ENCODE measurements at regions not wholly inside any gene's neighbourhood (a gene's known extent, or its start where the extent isn't known, plus 50 kb on each side); places are given as distances from the start of the nearest gene placed in this dataset.
"Not testable (repeated sequence)": the region's sequence is repeated elsewhere in the genome, so short reads cannot be mapped to it uniquely, and the experiment has no call there.

- ATAC-seq = peak; percentile 56
- Histone ChIP-seq H3K9me3 (no peaks in the 10 kb centered on the region), H3K27me3 (peaks cover 20% of the 10 kb centered on the region), H3K27ac (no peak overlapping the region), H3K4me1 (no peaks in the 10 kb centered on the region), H3K4me3 (no peak overlapping the region), H3K36me3 (no peaks in the 10 kb centered on the region)
- no peak for TF ChIP-seq POLR2AphosphoS5 (IDR thresholded peaks at IDR 0.05)
- no peak for TF ChIP-seq POLR2A (IDR thresholded peaks at IDR 0.05)
- TF ChIP-seq EP300 (IDR thresholded peaks at IDR 0.05) = no peak
- peak in 3 of 4 experiments; percentile 71 to 84 (median 81) for TF ChIP-seq CTCF (IDR thresholded peaks at IDR 0.05)
- 0 to 23% methylated on average over 4 to 5 of the region's 21 CpGs for WGBS, 2 donors (ENCODE audit: low coverage in 1 of 2)
Observed at GRCh38 chr15:77870195-77871065, 207.1 kb downstream of the TBC1D2B start.

- peaks cover 21% of the 10 kb centered on the region for H3K27me3 ChIP-seq
- H3K4me3 ChIP-seq = no peak overlapping the region
- no peak for ATAC-seq
- no peaks in the 10 kb centered on the region for H3K4me1 ChIP-seq
- WGBS, 2 donors (ENCODE audit: low coverage in 1 of 2) = 53% methylated on average over 3 of the region's 17 CpGs; no CpG with 5 or more reads in 1 of the 2 donors
- H3K27ac ChIP-seq = no peak overlapping the region
- H3K9me3 ChIP-seq = no peaks in the 10 kb centered on the region
- no peaks in the 10 kb centered on the region for H3K36me3 ChIP-seq
- TF ChIP-seq POLR2A (IDR thresholded peaks at IDR 0.05) (no peak), CTCF (IDR thresholded peaks at IDR 0.05) (no peak), EP300 (IDR thresholded peaks at IDR 0.05) (no peak), POLR2AphosphoS5 (IDR thresholded peaks at IDR 0.05) (no peak)
Observed at GRCh38 chr15:77869021-77869895, 208.3 kb downstream of the TBC1D2B start.

GRCh38 chr15:77868048-77868629 is 209.4 kb downstream of the TBC1D2B start:
- H3K4me1 ChIP-seq, H3K36me3 ChIP-seq, H3K27ac ChIP-seq, ATAC-seq, H3K4me3 ChIP-seq, H3K9me3 ChIP-seq: not testable (repeated sequence)
- H3K27me3 ChIP-seq = peaks cover 27% of the 10 kb centered on the region
- 58% methylated on average over 1 of the region's 8 CpGs; no CpG with 5 or more reads in 1 of the 2 donors for WGBS, 2 donors (ENCODE audit: low coverage in 1 of 2)

- WGBS, 2 donors (ENCODE audit: low coverage in 1 of 2) = 90 to 91% methylated on average over 6 to 13 of the region's 24 CpGs
- TF ChIP-seq EP300 (IDR thresholded peaks at IDR 0.05) = no peak
- TF ChIP-seq POLR2AphosphoS5 (IDR thresholded peaks at IDR 0.05) = no peak
- no peak for TF ChIP-seq POLR2A (IDR thresholded peaks at IDR 0.05)
- TF ChIP-seq CTCF (IDR thresholded peaks at IDR 0.05) = no peak
- H3K4me3 ChIP-seq = no peak overlapping the region
- peaks cover 27% of the 10 kb centered on the region for H3K27me3 ChIP-seq
- H3K27ac ChIP-seq = no peak overlapping the region
- ATAC-seq = no peak
- no peaks in the 10 kb centered on the region for H3K36me3 ChIP-seq
- no peaks in the 10 kb centered on the region for H3K9me3 ChIP-seq
- H3K4me1 ChIP-seq = no peaks in the 10 kb centered on the region
Observed at GRCh38 chr15:77867266-77868047, 210.1 kb downstream of the TBC1D2B start.
